VCaP (cell line): ENCODE measurements at regions not wholly inside any gene's neighbourhood (a gene's known extent, or its start where the extent isn't known, plus 50 kb on each side); places are given as distances from the start of the nearest gene placed in this dataset.

ENCODE experiments used
- H3K27ac ChIP-seq: fragments of 450-650 bp; 2 replicates; pipeline ENCODE4 v1.5.1; 2017
- CTCF ChIP-seq: fragments of 450-650 bp; conservative IDR thresholded peaks from 2 replicates; pipeline ENCODE4 v1.5.1; 2017; ENCODE audit warnings: mild to moderate bottlenecking, moderate library complexity

- H3K27ac ChIP-seq, result no peak overlapping the region
- no peak for TF ChIP-seq CTCF
Observed at GRCh38 chr5:159817262-159818029, 98.8 kb upstream of the ADRA1B start.

- no peak overlapping the region for H3K27ac ChIP-seq
- TF ChIP-seq CTCF, result no peak
Observed at GRCh38 chr5:159819591-159820411, 96.5 kb upstream of the ADRA1B start.

DNA sequence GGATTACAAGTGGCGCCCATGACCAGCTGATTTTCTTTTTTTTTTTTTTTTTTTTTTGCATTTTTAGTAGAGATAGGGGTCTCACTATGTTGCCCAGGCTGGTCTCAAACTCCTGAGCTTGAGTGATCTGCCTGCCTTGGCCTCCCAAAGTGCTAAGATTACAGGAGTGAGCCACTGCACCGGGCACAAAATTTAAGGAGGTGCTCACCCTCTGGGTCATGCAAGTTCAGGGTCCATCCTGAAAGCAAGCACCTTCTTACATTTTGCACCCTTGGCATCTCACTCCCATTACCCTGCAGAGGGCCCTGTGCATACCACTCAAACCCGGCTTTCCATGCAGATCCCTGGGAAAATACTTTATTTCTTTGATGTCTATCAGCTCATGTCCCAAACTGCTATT, 95.6 kb upstream of the ADRA1B start:
- TF ChIP-seq CTCF, result no peak
- H3K27ac ChIP-seq, result no peak overlapping the region

DNA sequence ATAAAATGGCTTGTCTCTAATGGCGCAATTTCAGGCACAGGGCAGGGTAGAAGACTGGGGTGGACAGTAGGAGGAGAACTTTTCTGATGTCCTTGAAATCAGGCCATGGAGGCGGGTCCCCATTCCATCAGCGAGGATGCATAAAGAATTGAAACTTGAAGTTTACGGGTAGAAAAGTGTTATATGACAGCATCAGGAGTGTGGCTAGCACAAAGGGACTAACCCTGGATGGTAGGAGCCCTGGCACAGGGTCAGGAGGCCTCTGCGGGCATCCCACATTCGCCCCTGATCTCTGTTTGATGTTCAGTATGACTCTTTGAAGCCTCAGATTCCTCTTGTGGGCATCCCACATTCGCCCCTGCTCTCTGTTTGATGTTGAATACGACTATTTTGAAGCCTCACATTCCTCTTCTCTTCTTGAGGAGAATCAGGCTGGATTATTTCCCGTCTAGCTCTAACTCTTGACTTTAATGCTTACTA, 94.8 kb upstream of the ADRA1B start:
- no peak for TF ChIP-seq CTCF
- no peak overlapping the region for H3K27ac ChIP-seq

GRCh38 chr5:159824188-159825161, 91.8 kb upstream of the ADRA1B start:
- H3K27ac ChIP-seq, result no peak overlapping the region
- TF ChIP-seq CTCF, result no peak

DNA sequence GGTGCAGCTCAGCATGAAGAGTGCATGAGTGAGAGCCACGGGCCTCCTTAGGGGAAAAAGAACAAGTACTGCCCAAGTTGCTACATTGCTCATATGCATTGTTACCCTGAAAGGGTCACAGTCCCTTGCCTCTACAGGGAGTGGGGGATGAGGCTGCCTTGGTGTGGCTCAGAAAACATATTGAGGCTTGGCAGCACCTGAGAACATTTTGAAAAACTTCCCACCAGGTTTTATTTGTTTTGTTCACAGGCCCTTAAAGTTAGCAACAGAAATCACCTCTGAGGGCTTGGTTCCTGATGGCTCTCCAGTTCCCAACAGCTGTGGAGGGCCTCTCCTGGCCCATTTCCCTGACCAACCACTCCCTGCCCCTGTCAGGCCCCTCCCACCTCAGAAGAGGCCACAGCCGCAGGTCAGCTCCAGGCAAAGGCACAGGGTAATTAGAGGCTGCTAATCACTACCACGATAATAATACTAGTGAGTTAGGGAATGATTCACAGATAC, 90.7 kb upstream of the ADRA1B start:
- no peak for TF ChIP-seq CTCF

More for the DNA sequence above, 90.7 kb upstream of the ADRA1B start:
- no peak overlapping the region for H3K27ac ChIP-seq
